Nephron progenitor cell (in vitro differentiated cells): ENCODE measurements at regions not wholly inside any gene's neighbourhood (a gene's known extent, or its start where the extent isn't known, plus 50 kb on each side); places are given as distances from the start of the nearest gene placed in this dataset.

ENCODE experiments used
- DNase-seq: peaks from one replicate; pipeline ENCODE4 v3.0.0; 2021
- H3K27ac Mint-ChIP-seq: 2 replicates; pipeline ENCODE4 v1.8.0; 2021; ENCODE audit warnings: mild to moderate bottlenecking, moderate library complexity, mixed read lengths
- H3K27me3 Mint-ChIP-seq: 2 replicates; pipeline ENCODE4 v1.8.0; 2021; ENCODE audit warnings: mild to moderate bottlenecking, low read depth, mixed read lengths; ENCODE audit not compliant: poor library complexity
- H3K36me3 Mint-ChIP-seq: 2 replicates; pipeline ENCODE4 v1.8.0; 2021; ENCODE audit warnings: low read depth, mixed read lengths
- H3K4me1 Mint-ChIP-seq: 2 replicates; pipeline ENCODE4 v1.8.0; 2021; ENCODE audit warnings: mixed read lengths
- H3K4me3 Mint-ChIP-seq: 2 replicates; pipeline ENCODE4 v1.8.0; 2021; ENCODE audit warnings: mild to moderate bottlenecking, moderate library complexity, mixed read lengths
- H3K9me3 Mint-ChIP-seq: 2 replicates; pipeline ENCODE4 v1.8.0; 2021; ENCODE audit warnings: mild to moderate bottlenecking, moderate library complexity, mixed read lengths
- TF ChIP-seq, protein P1 (sequence below): fragments of 200-600 bp; sonication (generic); IDR thresholded peaks from 2 replicates; pipeline ENCODE4 v1.5.0; 2021; ENCODE audit warnings: antibody characterized with exemption

DNA sequence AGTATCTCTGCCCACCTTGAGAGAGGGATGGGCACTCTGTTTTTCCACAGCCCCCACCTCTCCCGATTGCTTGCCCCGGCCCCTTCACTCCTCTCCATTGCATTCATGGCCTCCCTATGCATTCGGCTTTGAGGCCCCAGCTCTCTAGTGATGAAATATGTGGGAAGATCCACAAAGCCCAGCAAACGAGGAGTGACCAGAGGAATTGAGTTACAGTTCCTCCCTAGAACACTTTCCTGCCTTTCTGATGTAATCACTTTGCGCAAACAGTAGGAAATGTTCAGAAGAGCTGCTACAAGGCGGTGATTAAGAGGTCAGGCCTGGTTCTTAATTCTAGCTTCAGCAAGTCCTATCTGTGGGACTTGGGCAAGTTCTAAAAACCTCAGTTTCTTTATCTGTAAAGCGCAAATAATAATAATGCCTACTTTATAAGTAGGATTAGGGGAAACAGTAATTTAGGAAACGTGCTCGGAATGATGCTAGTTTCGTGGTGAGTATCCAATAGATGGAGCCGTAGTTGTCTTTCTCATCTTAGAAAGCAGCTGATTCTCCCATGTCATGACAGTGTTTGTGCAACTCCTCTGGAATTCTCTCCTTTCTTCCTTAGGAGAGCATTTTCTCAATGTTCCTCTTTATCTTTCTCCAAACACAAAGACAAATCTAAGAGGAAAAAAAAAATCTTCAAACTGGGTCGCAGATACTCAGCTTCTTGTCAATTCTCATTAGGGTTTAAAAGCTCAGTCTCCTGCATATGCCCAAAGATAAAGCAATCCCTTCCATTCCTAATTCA lies 99.5 kb upstream of the MSX2 start:
- H3K9me3 Mint-ChIP-seq: no peaks in the 10 kb centered on the region
- TF ChIP-seq, protein P1, sequence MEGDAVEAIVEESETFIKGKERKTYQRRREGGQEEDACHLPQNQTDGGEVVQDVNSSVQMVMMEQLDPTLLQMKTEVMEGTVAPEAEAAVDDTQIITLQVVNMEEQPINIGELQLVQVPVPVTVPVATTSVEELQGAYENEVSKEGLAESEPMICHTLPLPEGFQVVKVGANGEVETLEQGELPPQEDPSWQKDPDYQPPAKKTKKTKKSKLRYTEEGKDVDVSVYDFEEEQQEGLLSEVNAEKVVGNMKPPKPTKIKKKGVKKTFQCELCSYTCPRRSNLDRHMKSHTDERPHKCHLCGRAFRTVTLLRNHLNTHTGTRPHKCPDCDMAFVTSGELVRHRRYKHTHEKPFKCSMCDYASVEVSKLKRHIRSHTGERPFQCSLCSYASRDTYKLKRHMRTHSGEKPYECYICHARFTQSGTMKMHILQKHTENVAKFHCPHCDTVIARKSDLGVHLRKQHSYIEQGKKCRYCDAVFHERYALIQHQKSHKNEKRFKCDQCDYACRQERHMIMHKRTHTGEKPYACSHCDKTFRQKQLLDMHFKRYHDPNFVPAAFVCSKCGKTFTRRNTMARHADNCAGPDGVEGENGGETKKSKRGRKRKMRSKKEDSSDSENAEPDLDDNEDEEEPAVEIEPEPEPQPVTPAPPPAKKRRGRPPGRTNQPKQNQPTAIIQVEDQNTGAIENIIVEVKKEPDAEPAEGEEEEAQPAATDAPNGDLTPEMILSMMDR: no peak
- H3K36me3 Mint-ChIP-seq: no peaks in the 10 kb centered on the region
- DNase-seq: no peak
- peaks cover 14% of the 10 kb centered on the region for H3K27me3 Mint-ChIP-seq
- H3K4me1 Mint-ChIP-seq: peaks cover 69% of the 10 kb centered on the region
- peak overlapping the region; percentile 94 for H3K27ac Mint-ChIP-seq
- H3K4me3 Mint-ChIP-seq: peak overlapping the region; percentile 38

- Mint-ChIP-seq H3K4me3 (no peak overlapping the region), H3K9me3 (no peaks in the 10 kb centered on the region), H3K36me3 (no peaks in the 10 kb centered on the region), H3K4me1 (peaks cover 61% of the 10 kb centered on the region), H3K27me3 (peaks cover 10% of the 10 kb centered on the region), H3K27ac (no peak overlapping the region)
- TF ChIP-seq, protein P1: no peak
- no peak for DNase-seq
These were observed 98.6 kb upstream of the MSX2 start for GRCh38 chr5:174625591-174626350.

- Mint-ChIP-seq H3K9me3 (no peaks in the 10 kb centered on the region), H3K27ac (peak overlapping the region; percentile 34), H3K36me3 (no peaks in the 10 kb centered on the region), H3K4me1 (peaks cover 56% of the 10 kb centered on the region), H3K27me3 (peaks cover 8% of the 10 kb centered on the region), H3K4me3 (no peak overlapping the region)
- DNase-seq: no peak
- TF ChIP-seq, protein P1: no peak
These were observed 97.9 kb upstream of the MSX2 start for GRCh38 chr5:174626369-174626920.

DNA sequence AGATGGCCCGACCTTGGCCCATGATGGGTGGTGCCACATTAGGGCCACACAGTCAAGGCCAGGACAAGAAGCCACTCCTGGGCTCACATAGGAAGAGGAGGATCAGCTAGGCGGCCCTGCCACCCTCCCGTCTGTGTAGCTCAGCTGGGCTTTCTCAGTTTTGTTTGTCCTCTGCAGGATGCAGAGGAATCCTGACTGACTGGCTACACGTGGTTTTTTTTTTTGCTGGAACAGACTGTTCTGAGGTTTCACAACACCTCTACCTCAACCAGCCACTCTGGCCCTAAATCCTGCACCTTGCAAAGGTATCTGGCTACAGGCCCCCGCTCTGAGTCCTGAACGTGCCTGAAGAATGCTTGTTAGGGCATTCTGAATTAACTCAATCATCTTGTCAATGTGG lies 88.3 kb upstream of the MSX2 start:
- Mint-ChIP-seq H3K4me1 (peaks cover 23% of the 10 kb centered on the region), H3K9me3 (no peaks in the 10 kb centered on the region), H3K36me3 (no peaks in the 10 kb centered on the region), H3K27me3 (peaks cover 3% of the 10 kb centered on the region), H3K4me3 (no peak overlapping the region), H3K27ac (no peak overlapping the region)
- TF ChIP-seq, protein P1: no peak
- DNase-seq: no peak

DNA sequence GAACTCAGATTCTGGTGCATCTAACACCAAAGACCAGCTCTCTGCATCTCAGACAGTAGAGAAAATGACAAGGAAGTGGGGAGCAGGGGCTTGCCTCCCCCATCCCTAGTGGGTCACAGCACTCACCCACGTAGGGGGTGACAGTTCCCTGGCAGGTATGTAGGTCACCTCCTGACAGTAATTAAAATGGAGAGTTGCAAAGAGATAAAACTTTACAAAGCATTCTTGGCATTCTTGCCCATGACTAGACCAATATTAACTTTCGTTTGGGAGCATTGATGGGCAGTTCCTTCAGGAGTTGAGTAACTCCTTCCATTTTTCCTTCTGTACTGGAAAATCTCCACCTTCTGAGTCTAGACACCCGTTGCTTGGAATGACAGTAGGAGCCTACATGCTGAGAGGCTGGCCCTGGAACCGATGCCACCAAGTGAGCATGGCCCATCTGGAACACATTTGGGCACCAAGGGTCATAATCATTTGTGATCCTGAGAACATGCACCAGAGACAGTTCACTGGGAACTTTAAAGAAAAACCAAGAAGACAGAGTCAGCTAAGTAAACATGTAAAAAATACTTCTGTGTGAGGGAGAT lies 81.5 kb upstream of the MSX2 start:
- Mint-ChIP-seq H3K36me3 (no peaks in the 10 kb centered on the region), H3K27me3 (peaks cover 2% of the 10 kb centered on the region), H3K4me3 (no peak overlapping the region), H3K27ac (no peak overlapping the region), H3K9me3 (peaks cover 21% of the 10 kb centered on the region), H3K4me1 (peaks cover 23% of the 10 kb centered on the region)
- TF ChIP-seq, protein P1: no peak
- DNase-seq: no peak
